ENCODE measurements at regions not wholly inside any gene's neighbourhood (a gene's known extent, or its start where the extent isn't known, plus 50 kb on each side); places are given as distances from the start of the nearest gene placed in this dataset.
A peak's percentile ranks its signal among the peaks of the same experiment; 100 is the strongest.

DNA sequence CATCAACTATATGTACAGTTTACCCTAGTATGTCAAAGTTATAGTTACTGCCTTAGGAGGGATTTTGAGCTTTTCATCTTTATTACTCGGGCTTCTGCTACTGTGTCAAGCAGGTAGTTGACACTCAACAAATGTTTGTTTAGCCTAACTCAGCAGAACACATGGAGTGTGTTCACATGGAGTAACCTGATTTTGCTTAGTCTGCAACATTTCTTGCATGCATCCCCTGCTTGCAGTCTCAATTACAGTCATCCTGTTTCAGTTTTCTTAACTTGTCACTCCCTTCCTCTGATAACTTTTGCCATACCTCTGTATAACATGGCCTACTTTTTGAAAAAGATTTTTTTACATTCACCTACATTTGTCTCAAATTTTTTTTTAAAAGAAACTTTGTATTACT, 135.5 kb downstream of the NMUR2 start:
- DNase-seq = no peak

- DNase-seq = no peak
These were observed 140.3 kb downstream of the NMUR2 start for GRCh38 chr5:152264645-152265254.

DNA sequence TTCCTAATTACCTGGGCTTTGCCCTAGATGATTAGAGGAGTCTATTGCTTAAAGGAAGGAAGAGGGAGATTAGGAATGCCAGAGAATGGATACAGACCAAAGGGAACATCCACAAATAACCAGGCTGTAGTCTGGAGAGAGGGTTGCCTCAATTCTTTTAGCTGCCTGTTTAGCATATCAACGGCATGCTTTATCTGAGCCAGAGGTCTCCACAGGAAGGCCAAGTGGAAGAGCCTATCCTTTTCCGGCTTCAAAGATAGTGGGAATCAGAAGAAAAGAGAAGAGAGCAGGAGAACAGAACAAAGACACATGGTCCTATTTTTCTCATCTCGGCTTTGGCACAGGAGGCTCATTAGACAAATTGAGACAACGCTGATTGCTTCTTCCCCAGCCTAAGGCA, 142.4 kb downstream of the NMUR2 start:
- no peak for DNase-seq

DNA sequence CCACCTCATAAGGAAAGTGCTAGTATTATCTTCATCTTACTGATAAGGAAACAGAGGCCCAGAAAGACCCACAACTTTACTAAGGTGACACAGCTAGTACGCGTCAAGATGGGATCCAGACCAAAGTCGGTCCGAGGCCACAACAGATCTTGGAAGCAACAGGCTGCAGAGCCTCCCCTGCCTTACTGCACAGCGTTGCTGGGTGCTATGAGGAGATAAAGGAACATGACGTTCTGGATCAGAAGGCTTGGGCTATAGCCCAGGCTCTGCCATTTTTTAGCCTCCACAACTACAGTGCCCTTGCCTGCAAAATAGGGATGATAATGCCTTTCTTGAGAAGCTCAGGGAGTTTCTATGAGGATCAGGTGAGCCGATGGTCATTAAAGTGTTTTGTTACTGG, 144.1 kb downstream of the NMUR2 start:
- DNase-seq = no peak

DNA sequence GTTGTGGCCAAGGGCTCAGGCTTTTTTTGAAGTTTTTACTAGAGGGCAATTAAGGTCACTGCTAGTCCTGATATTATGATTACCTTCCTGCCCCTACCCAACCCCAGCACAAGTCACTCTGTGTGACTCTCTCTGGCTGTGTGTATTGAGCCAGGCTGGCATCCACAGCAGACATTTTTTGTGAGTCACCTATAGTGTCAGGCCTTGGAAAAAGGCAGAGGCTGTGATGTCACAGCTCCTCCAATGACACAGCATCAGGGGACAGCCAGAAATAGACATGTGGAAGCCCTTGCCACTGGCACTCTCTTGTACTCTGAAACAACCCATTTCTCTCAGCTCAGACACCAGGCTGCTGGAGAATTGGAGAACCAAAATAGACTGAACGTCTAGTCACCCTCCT, 145.4 kb downstream of the NMUR2 start:
- DNase-seq = no peak

- DNase-seq = peak; percentile 8
These were observed 148.5 kb downstream of the NMUR2 start for GRCh38 chr5:152256580-152256979.

DNA sequence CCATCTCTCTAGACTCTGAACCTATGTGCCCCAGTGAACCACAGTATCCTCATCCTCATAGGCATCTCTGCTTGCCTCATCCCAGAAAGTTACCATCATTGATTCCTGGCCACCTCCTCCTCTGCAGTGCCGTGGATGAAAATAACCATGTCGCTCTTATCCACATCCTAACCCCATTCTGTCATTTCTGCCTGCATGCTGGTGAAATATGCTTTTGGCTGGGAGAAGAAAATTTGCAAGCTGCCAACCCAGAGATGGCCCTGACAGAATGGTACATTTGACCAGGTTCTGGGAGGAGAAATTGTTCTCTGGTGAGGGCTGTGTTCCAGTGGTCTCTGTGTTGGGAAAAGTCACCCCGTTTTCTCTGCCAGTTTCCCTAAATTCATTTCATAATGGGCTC, 149.7 kb downstream of the NMUR2 start:
- DNase-seq = no peak

- no peak for DNase-seq
These were observed 157.2 kb downstream of the NMUR2 start for GRCh38 chr5:152247850-152248385.

DNA sequence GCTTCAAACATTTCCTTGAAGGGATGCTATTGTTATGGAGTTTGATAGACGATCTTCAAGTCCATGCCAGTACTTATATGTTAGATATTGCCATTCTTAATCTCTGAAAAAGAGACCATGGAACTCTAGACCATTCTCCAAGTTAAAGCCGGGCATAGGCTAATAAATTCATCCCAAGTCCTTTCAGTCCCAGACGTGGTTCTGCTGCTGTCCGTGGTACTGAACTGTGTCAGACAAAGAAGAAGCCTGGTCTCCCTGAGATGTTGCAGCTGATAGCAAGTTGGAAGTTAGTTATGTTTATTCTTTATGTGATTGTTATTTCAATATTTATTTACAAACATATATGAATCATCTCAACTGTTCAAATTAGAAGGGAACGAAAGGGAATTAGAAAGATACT, 158.7 kb downstream of the NMUR2 start:
- no peak for DNase-seq

DNA sequence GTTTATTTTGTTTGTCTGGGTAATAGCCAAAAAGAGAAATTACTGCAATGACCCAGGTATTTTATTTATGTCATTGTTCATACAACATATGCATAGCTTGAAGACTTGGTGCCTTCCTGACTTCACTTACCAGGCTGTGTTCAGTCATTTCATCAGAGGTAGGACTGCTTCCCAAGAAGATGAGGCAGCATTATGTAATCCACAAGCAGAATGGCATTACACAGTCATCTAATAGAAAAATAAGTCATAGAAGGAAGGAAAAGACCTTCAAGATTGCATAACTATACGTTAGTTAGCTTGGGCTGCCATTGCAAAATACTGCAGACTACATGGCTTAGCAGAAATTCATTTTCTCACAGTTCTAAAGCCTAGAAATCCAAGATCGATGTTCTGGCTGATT, 167.5 kb downstream of the NMUR2 start:
- no peak for DNase-seq

- no peak for DNase-seq
These were observed 178.9 kb downstream of the NMUR2 start for GRCh38 chr5:152226191-152226590.

- no peak for DNase-seq
These were observed 183.1 kb downstream of the NMUR2 start for GRCh38 chr5:152221721-152222629.

GRCh38 chr5:152218694-152219093, 186.4 kb downstream of the NMUR2 start:
- DNase-seq = no peak

- DNase-seq = no peak
These were observed 199.3 kb downstream of the NMUR2 start for GRCh38 chr5:152205804-152206203.

GRCh38 chr5:152202321-152202720, 202.8 kb downstream of the NMUR2 start:
- DNase-seq = no peak

- no peak for DNase-seq
These were observed 211.5 kb downstream of the NMUR2 start for GRCh38 chr5:152193391-152194107.

DNA sequence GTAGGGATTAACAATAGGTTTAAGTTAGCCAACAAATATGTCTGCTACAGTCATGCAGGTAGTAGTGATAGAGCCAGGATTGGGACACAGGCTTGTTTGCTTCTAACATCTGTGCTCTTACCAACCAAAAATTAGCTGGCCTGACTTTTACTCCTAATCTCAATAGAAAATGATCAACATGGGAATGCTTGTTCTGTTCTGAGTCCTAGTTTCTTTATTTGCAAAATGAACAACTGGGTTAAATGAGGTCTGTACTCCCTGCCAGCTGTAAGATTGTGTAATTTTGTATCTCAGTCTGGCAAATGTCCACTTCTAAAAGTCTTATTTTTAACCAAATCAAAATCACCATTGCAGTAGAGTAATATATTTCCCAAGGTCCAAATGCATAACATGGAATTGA, 216.8 kb downstream of the NMUR2 start:
- no peak for DNase-seq

DNA sequence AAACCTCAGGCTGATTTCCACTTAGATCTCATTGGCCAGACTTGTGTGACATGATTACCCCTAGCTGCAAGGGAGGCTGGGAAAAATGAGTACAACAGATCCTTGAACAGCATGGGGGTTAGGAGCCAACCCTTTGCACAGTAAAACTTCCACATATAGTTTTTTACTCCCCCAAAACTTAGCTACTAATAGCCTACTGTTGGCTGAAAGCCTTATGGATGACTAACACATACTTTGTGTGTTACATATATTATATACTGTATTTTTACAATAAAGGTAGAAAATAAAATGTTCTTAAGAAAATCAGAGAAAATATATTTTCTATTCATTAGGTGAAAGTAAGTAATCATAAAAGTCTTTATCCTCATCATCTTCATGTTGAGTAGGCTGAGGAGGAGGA, 217.4 kb downstream of the NMUR2 start:
- DNase-seq = no peak

- DNase-seq = no peak
These were observed 219.4 kb downstream of the NMUR2 start for GRCh38 chr5:152185547-152186245.

GRCh38 chr5:152184266-152184665, 220.8 kb downstream of the NMUR2 start:
- no peak for DNase-seq

DNA sequence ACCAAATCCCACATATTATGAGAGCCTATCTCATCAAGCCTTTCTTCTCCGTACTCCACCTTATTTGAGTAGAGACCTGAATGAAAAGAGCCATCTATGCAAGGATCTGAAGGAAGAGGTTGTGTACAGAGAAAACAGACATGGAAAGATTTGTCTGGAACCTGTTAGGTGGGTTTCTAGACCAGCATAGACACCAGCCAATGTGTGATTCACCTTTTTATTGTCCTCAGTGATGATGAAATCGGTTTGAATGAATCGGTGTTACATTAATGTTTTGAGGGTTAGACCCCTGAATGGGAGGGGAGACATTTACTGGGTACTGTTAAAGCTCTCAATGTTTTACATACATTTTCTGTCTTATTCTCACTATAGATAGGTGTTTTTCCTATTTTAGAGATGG, 223.6 kb downstream of the NMUR2 start:
- no peak for DNase-seq

- no peak for DNase-seq
These were observed 226.8 kb downstream of the NMUR2 start for GRCh38 chr5:152178350-152178699.
